Suprapubic skin (tissue), 4 donors: ENCODE measurements at regions not wholly inside any gene's neighbourhood (a gene's known extent, or its start where the extent isn't known, plus 50 kb on each side); places are given as distances from the start of the nearest gene placed in this dataset.
"Not testable (repeated sequence)": the region's sequence is repeated elsewhere in the genome, so short reads cannot be mapped to it uniquely, and the experiment has no call there.

Source experiments
- DNase-seq, 2 donors: peaks; one replicate each; pipeline ENCODE4 v3.0.0-alpha.2; 2019; ENCODE audit warnings: low spot score in 2 of 2
- H3K27ac ChIP-seq: fragments of 200-600 bp; sonication (generic); one replicate; pipeline ENCODE4 v1.5.1; 2019
- H3K27me3 ChIP-seq: fragments of 200-600 bp; sonication (generic); one replicate; pipeline ENCODE4 v1.5.1; 2019
- H3K36me3 ChIP-seq: fragments of 200-600 bp; sonication (generic); one replicate; pipeline ENCODE4 v1.5.1; 2019
- H3K4me1 ChIP-seq: fragments of 200-600 bp; sonication (generic); one replicate; pipeline ENCODE4 v1.5.1; 2019
- H3K4me3 ChIP-seq: fragments of 200-600 bp; sonication (generic); one replicate; pipeline ENCODE4 v1.5.1; 2019; ENCODE audit warnings: mild to moderate bottlenecking
- H3K9me3 ChIP-seq: fragments of 200-600 bp; sonication (generic); one replicate; pipeline ENCODE4 v1.5.1; 2019
- EP300 ChIP-seq: sonication (generic); formaldehyde crosslinking; IDR thresholded peaks from one replicate; pipeline ENCODE4 v1.6.1; 2017; ENCODE audit warnings: antibody characterized with exemption
- POLR2A ChIP-seq, 2 donors: fragments of 450-650 bp; IDR thresholded peaks; one replicate each; pipeline ENCODE4 v1.6.1; 2017; ENCODE audit warnings: antibody characterized with exemption in 2 of 2, mild to moderate bottlenecking in 2 of 2, moderate library complexity in 2 of 2
- POLR2AphosphoS5 ChIP-seq, 3 donors: sonication (generic); formaldehyde crosslinking; IDR thresholded peaks; one replicate each; pipeline ENCODE4 v1.6.1; 2017; ENCODE audit warnings: antibody characterized with exemption in 3 of 3
- WGBS: methylation state at CpG from one replicate; pipeline ENCODE4 v1.1.5; 2018; 5-methylcytosine and 5-hydroxymethylcytosine counted together
- TF ChIP-seq, protein P1 (sequence below), 2 donors: fragments of 200-600 bp in 1 of 2; fragments of 450-650 bp in 1 of 2; sonication (generic) in 1 of 2; IDR thresholded peaks; one replicate each; pipeline ENCODE4 v1.5.1; 2016 to 2019; ENCODE audit warnings: antibody characterized with exemption in 2 of 2, mild to moderate bottlenecking in 1 of 2, moderate library complexity in 1 of 2

DNA sequence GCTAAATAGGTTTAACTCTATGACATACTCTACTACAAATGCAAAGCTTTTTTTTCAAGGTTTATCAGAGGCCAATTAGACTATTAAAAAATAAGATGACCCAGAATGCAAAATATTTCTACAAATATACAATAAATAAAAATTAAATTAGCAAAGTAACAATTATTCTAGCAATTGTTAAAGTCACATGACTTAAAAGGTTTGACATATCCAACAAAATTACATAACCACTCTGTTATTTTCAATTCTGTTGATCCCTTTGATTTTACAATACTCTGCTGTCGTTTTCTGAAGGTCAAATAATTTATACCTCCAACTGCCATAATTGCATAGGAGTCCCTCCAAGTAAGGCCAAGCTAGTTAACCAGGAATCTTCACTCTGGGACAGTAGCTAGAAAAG, 292.6 kb upstream of the MIR17HG start:
- Histone ChIP-seq H3K36me3 (no peaks in the 10 kb centered on the region), H3K9me3 (no peaks in the 10 kb centered on the region), H3K27ac (no peak overlapping the region), H3K27me3 (no peaks in the 10 kb centered on the region), H3K4me3 (no peak overlapping the region), H3K4me1 (no peaks in the 10 kb centered on the region)
- TF ChIP-seq, protein P1, sequence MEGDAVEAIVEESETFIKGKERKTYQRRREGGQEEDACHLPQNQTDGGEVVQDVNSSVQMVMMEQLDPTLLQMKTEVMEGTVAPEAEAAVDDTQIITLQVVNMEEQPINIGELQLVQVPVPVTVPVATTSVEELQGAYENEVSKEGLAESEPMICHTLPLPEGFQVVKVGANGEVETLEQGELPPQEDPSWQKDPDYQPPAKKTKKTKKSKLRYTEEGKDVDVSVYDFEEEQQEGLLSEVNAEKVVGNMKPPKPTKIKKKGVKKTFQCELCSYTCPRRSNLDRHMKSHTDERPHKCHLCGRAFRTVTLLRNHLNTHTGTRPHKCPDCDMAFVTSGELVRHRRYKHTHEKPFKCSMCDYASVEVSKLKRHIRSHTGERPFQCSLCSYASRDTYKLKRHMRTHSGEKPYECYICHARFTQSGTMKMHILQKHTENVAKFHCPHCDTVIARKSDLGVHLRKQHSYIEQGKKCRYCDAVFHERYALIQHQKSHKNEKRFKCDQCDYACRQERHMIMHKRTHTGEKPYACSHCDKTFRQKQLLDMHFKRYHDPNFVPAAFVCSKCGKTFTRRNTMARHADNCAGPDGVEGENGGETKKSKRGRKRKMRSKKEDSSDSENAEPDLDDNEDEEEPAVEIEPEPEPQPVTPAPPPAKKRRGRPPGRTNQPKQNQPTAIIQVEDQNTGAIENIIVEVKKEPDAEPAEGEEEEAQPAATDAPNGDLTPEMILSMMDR (IDR thresholded peaks at IDR 0.05), result no peak
- no peak for TF ChIP-seq POLR2AphosphoS5 (IDR thresholded peaks at IDR 0.05)
- TF ChIP-seq EP300, result no peak
- no peak for TF ChIP-seq POLR2A (IDR thresholded peaks at IDR 0.05)
- 56% methylated on average over 1 of the region's 1 CpG for WGBS
- DNase-seq, result no peak

DNA sequence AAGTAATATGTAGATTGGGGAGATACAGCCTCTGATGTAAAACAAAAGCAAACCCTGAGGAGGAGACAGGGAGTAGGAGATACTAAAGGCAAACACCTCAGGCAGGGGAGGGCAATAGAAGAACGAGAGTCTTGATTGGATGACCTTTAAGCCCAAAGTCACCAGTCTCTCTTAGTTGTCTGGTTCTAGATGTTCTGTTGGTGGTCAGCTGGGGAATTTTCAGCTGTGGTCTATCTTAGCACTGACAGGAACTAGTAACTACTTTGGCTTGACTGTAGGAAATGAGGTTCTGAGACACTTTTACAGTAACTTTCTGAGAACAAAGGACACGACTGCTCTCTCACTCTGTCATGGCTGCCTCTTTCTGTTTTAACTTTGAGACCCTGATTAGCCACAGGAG, 290.7 kb upstream of the MIR17HG start:
- WGBS, result 39% methylated on average over 2 of the region's 2 CpGs
- Histone ChIP-seq H3K4me1 (no peaks in the 10 kb centered on the region), H3K4me3 (no peak overlapping the region), H3K27ac (no peak overlapping the region), H3K9me3 (no peaks in the 10 kb centered on the region), H3K36me3 (no peaks in the 10 kb centered on the region), H3K27me3 (no peaks in the 10 kb centered on the region)
- TF ChIP-seq, protein P1 (IDR thresholded peaks at IDR 0.05), result no peak
- no peak for TF ChIP-seq POLR2AphosphoS5 (IDR thresholded peaks at IDR 0.05)
- no peak for TF ChIP-seq EP300
- TF ChIP-seq POLR2A (IDR thresholded peaks at IDR 0.05), result no peak
- no peak for DNase-seq

DNA sequence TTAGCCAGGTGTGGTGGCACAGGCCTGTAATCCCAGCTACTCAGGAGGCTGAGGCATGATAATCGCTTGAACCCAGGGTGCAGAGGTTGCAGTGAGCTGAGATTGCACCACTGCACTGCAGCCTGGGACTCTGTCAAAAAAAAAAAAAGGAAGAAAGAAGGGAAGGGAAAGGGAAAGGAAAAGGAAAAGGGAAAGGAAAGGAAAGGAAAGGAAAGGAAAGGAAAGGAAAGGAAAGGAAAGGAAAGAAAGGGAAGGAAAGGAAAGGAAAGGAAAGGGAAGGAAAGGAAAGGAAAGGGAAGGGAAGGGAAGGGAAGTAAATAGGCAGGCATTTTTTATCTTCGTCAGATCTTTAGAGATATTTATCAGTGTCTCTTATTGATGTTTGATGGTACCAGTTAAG, 290.0 kb upstream of the MIR17HG start:
- H3K27ac ChIP-seq, H3K9me3 ChIP-seq, DNase-seq, H3K4me1 ChIP-seq, H3K4me3 ChIP-seq, H3K27me3 ChIP-seq, H3K36me3 ChIP-seq: not testable (repeated sequence)
- WGBS, result 90% methylated on average over 2 of the region's 2 CpGs

DNA sequence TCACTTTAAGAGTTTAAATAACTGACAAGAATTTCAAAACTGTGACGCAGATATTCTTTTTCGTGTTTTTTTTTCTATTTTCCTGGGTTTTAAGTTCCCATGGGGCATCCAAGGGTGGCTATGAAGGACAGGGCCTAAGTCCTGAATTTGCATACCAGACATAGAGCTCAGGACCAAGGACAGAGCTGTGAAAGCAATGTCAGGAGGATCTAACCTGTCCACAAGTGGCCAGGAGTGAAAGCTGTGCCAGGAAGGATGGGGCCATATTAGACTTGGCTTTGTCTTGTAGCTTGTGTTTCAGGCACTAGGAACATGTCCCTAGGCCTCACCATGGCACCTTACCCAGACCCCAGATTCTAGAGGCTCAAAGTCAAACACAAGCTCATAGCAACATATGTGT, 289.4 kb upstream of the MIR17HG start:
- H3K9me3 ChIP-seq, result no peaks in the 10 kb centered on the region
- no peaks in the 10 kb centered on the region for H3K4me1 ChIP-seq
- no peak overlapping the region for H3K27ac ChIP-seq
- DNase-seq, result no peak
- no peak overlapping the region for H3K4me3 ChIP-seq
- TF ChIP-seq POLR2A (IDR thresholded peaks at IDR 0.05) (no peak), POLR2AphosphoS5 (IDR thresholded peaks at IDR 0.05) (no peak), EP300 (no peak)
- TF ChIP-seq, protein P1 (IDR thresholded peaks at IDR 0.05), result no peak
- no peaks in the 10 kb centered on the region for H3K27me3 ChIP-seq
- no peaks in the 10 kb centered on the region for H3K36me3 ChIP-seq
- WGBS, result 88% methylated on average over 2 of the region's 2 CpGs

DNA sequence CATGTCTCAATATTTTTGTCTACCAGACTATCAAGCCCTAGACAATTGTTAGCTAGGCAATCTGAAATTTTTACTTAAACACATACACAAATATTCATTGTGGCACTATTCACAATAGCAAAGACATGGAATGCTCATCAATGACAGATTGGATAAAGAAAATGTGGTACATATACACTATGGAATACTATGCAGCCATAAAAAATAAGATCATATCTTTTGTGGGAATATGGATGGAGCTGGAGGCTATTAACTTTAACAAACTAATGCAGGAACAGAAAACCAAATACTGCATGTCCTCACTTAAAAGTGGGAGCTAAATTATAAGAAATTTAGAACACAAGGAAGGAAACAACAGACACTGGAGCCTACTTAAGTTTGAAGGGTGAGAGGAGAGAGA, 288.6 kb upstream of the MIR17HG start:
- no peaks in the 10 kb centered on the region for H3K4me1 ChIP-seq
- no peak for DNase-seq
- H3K27ac ChIP-seq, result no peak overlapping the region
- no peak overlapping the region for H3K4me3 ChIP-seq
- no peaks in the 10 kb centered on the region for H3K9me3 ChIP-seq
- no peaks in the 10 kb centered on the region for H3K36me3 ChIP-seq
- TF ChIP-seq POLR2A (IDR thresholded peaks at IDR 0.05), result no peak
- no peak for TF ChIP-seq EP300
- TF ChIP-seq, protein P1 (IDR thresholded peaks at IDR 0.05), result no peak
- no peak for TF ChIP-seq POLR2AphosphoS5 (IDR thresholded peaks at IDR 0.05)
- H3K27me3 ChIP-seq, result no peaks in the 10 kb centered on the region

DNA sequence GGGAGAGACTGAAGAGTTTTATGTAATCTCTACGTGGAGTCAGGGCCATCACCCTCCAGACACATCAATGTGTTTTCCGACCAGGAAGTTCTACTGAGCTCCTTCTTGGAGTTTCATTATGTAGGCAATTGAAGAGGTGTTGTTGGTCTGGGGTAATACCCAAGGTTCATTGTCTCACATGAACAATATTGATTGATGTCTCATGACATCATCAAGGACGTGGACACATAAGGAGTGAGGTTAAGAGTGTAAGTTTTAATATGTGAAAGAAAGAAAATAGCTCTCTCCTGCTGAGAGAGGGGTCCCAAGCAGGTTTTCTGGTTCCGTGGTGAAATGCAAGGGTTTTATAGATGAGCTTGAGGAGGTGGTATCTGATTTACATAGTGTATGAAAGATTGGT, 280.7 kb upstream of the MIR17HG start:
- no peak overlapping the region for H3K27ac ChIP-seq
- no peaks in the 10 kb centered on the region for H3K4me1 ChIP-seq
- TF ChIP-seq EP300 (no peak), POLR2AphosphoS5 (IDR thresholded peaks at IDR 0.05) (no peak), POLR2A (IDR thresholded peaks at IDR 0.05) (no peak)
- TF ChIP-seq, protein P1 (IDR thresholded peaks at IDR 0.05), result no peak
- no peaks in the 10 kb centered on the region for H3K36me3 ChIP-seq
- no peaks in the 10 kb centered on the region for H3K27me3 ChIP-seq
- no peaks in the 10 kb centered on the region for H3K9me3 ChIP-seq
- WGBS, result 79% methylated on average over 4 of the region's 4 CpGs
- DNase-seq, result no peak
- H3K4me3 ChIP-seq, result no peak overlapping the region
